A673 (cell line): ENCODE measurements at regions not wholly inside any gene's neighbourhood (a gene's known extent, or its start where the extent isn't known, plus 50 kb on each side); places are given as distances from the start of the nearest gene placed in this dataset.

Experiments used
- EZH2 ChIP-seq: fragments of 200-600 bp; sonication (generic); IDR thresholded peaks from 2 replicates; pipeline ENCODE4 v1.6.1; 2017; ENCODE audit warnings: borderline replicate concordance, low read depth, mild to moderate bottlenecking, mixed read lengths, antibody characterized with exemption, low read length; ENCODE audit not compliant: poor library complexity, severe bottlenecking
- TF ChIP-seq, protein P1 (sequence below): fragments of 300-800, 200-600 bp; sonication (generic); conservative IDR thresholded peaks from 2 replicates; pipeline ENCODE4 v1.5.1; 2017; ENCODE audit warnings: low read depth, mild to moderate bottlenecking, antibody characterized with exemption, low read length, moderate library complexity, mixed read lengths

DNA sequence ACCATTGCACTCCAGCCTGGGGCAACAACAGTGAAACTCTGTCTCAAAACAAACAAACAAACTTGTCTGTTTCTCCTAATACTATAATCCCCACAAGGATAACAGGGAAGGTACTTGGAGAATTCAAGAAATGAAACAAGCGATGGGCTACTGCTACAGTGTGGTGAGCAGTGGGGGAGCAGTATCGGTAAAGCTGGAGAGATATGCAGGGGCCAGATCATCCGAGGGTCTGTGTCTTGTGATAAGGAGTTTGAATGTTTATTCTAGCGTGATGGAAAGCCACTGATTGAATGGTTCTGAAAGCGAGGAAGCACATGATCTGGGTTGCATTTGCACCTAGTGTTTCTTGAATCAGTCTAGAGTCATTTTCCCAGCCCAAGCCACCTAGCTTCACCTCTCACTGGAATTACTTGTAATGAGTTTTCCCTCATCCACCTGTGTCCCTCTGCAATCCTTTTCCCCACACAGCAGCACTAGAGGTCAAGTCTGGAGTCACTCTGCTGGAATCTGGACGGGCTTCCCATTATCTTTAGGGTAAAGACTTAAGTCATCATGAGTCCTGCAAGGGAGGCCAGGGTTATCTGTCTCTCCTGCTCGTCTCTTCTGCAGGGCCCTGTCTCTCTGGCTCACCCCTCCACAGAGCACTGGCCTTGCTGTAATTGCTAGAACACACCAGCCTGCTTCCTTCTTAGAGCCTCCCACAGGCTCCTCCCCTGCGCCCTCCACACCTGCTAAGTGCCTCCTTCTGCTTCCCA is 162.3 kb downstream of the KLF5 start:
- TF ChIP-seq, protein P1, sequence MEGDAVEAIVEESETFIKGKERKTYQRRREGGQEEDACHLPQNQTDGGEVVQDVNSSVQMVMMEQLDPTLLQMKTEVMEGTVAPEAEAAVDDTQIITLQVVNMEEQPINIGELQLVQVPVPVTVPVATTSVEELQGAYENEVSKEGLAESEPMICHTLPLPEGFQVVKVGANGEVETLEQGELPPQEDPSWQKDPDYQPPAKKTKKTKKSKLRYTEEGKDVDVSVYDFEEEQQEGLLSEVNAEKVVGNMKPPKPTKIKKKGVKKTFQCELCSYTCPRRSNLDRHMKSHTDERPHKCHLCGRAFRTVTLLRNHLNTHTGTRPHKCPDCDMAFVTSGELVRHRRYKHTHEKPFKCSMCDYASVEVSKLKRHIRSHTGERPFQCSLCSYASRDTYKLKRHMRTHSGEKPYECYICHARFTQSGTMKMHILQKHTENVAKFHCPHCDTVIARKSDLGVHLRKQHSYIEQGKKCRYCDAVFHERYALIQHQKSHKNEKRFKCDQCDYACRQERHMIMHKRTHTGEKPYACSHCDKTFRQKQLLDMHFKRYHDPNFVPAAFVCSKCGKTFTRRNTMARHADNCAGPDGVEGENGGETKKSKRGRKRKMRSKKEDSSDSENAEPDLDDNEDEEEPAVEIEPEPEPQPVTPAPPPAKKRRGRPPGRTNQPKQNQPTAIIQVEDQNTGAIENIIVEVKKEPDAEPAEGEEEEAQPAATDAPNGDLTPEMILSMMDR: no peak
- TF ChIP-seq EZH2: no peak
